Keratinocyte (primary cell): ENCODE measurements at regions not wholly inside any gene's neighbourhood (a gene's known extent, or its start where the extent isn't known, plus 50 kb on each side); places are given as distances from the start of the nearest gene placed in this dataset.
A peak's percentile ranks its signal among the peaks of the same experiment; 100 is the strongest.

Source experiments
- DNase-seq: peaks from one replicate; pipeline ENCODE4 v3.0.0-alpha.2; 2011; ENCODE audit warnings: low read depth, missing footprints, low spot score
- FAIRE-seq: peaks from 2 replicates; lab custom pipeline; 2011; peaks lifted over from hg19 to GRCh38; lab: Jason Lieb, UNC
- H2AFZ ChIP-seq: 2 replicates; pipeline ENCODE4 v1.6.0; 2012; ENCODE audit warnings: low read length, control low read depth, inconsistent platforms; ENCODE audit not compliant: control insufficient read depth
- H3K27ac ChIP-seq: 2 replicates; pipeline ENCODE4 v1.5.1; 2011; ENCODE audit warnings: low read length; ENCODE audit not compliant: control insufficient read depth, insufficient read depth
- H3K27me3 ChIP-seq: 3 replicates; pipeline ENCODE4 v1.6.0; 2011; ENCODE audit warnings: low read length; ENCODE audit not compliant: control insufficient read depth, insufficient read depth; ENCODE audit errors: extremely low read depth
- H3K36me3 ChIP-seq, 2 experiments: 2 replicates in 1 of 2; 3 replicates in 1 of 2; pipeline ENCODE4 v1.5.1; 2011; ENCODE audit warnings: low read length in 2 of 2, mild to moderate bottlenecking in 1 of 2; ENCODE audit not compliant: control insufficient read depth in 2 of 2, insufficient read depth in 2 of 2; ENCODE audit errors: extremely low read depth in 1 of 2
- H3K4me1 ChIP-seq: 3 replicates; pipeline ENCODE4 v1.5.1; 2011; ENCODE audit warnings: low read length; ENCODE audit not compliant: control insufficient read depth, insufficient read depth; ENCODE audit errors: extremely low read depth
- H3K4me2 ChIP-seq: 3 replicates; pipeline ENCODE4 v1.6.0; 2011; ENCODE audit warnings: low read depth, low read length; ENCODE audit not compliant: control insufficient read depth, insufficient read depth; ENCODE audit errors: extremely low read depth
- H3K4me3 ChIP-seq, 3 experiments: fragments of 200-600 bp in 1 of 3; sonication (generic) in 1 of 3; 2 replicates in 2 of 3; 3 replicates in 1 of 3; pipeline ENCODE4 v1.5.1; 2011 to 2016; ENCODE audit warnings: low read length in 3 of 3, mild to moderate bottlenecking in 3 of 3, control low read depth in 2 of 3, inconsistent platforms in 1 of 3, low read depth in 1 of 3, mixed read lengths in 1 of 3, mixed run types in 1 of 3, moderate library complexity in 1 of 3; ENCODE audit not compliant: control insufficient read depth in 2 of 3, insufficient read depth in 2 of 3; ENCODE audit errors: extremely low read depth in 1 of 3
- H3K79me2 ChIP-seq: 2 replicates; pipeline ENCODE4 v1.6.0; 2012; ENCODE audit warnings: low read length; ENCODE audit not compliant: control insufficient read depth, insufficient read depth
- H3K9ac ChIP-seq: 3 replicates; pipeline ENCODE4 v1.6.0; 2011; ENCODE audit warnings: low read length; ENCODE audit not compliant: control insufficient read depth, insufficient read depth; ENCODE audit errors: extremely low read depth
- H3K9me1 ChIP-seq: 3 replicates; pipeline ENCODE4 v1.6.0; 2011; ENCODE audit warnings: low read length; ENCODE audit not compliant: control insufficient read depth, insufficient read depth; ENCODE audit errors: extremely low read depth
- H3K9me3 ChIP-seq: 2 replicates; pipeline ENCODE4 v1.5.1; 2012; ENCODE audit warnings: low read depth, low read length; ENCODE audit not compliant: control insufficient read depth
- H4K20me1 ChIP-seq: 3 replicates; pipeline ENCODE4 v1.6.0; 2011; ENCODE audit warnings: low read length; ENCODE audit not compliant: control insufficient read depth, insufficient read depth; ENCODE audit errors: extremely low read depth
- CTCF ChIP-seq, 3 experiments: IDR thresholded peaks in 1 of 3; conservative IDR thresholded peaks in 1 of 3; optimal IDR thresholded peaks in 1 of 3; 2 replicates in 2 of 3; 3 replicates in 1 of 3; pipeline versions ENCODE3 to v1.5.1; 2011; ENCODE audit warnings: low read length in 3 of 3, mild to moderate bottlenecking in 3 of 3, moderate library complexity in 2 of 3, control low read depth in 1 of 3, inconsistent platforms in 1 of 3; ENCODE audit not compliant: insufficient read depth in 2 of 3; ENCODE audit errors: extremely low read depth in 1 of 3
- EZH2 ChIP-seq: IDR thresholded peaks from one replicate; pipeline ENCODE4 v1.6.1; 2012; ENCODE audit warnings: inconsistent platforms, mild to moderate bottlenecking, low read length, moderate library complexity
- dilution Hi-C: fragments of 300-500 bp; cut with MboI; formaldehyde crosslinking; loops from one replicate; pipeline ENCODE4 v1.7.0; 2020; ENCODE audit warnings: low sequenced_read_pairs; ENCODE audit not compliant: extremely low pct_ligation_motif_present

- Histone ChIP-seq H3K27me3 (no peaks in the 10 kb centered on the region), H3K4me2 (no peak overlapping the region), H3K27ac (no peak overlapping the region), H2AFZ (no peak overlapping the region), H3K79me2 (no peaks in the 10 kb centered on the region), H3K4me1 (no peaks in the 10 kb centered on the region), H4K20me1 (no peaks in the 10 kb centered on the region), H3K4me3 (no peak overlapping the region), H3K36me3 (no peaks in the 10 kb centered on the region), H3K9me3 (no peaks in the 10 kb centered on the region), H3K9ac (no peak overlapping the region), H3K9me1 (no peaks in the 10 kb centered on the region)
- DNase-seq, result no peak
- no peak for FAIRE-seq
- TF ChIP-seq CTCF (optimal IDR thresholded peaks at IDR 0.05 in 1 of 3, IDR thresholded peaks at IDR 0.05 in 1 of 3, conservative IDR thresholded peaks at IDR 0.05 in 1 of 3; ENCODE audit: extremely low read depth in 1 of 3, insufficient read depth in 2 of 3, low read length in 3 of 3) (no peak), EZH2 (no peak)
- dilution Hi-C loops, result no loop called here
These were observed 340.0 kb upstream of the JAG1 start for GRCh38 chr20:11013801-11014200.

- H3K9me3 ChIP-seq, result no peaks in the 10 kb centered on the region
- H3K4me3 ChIP-seq, result peak overlapping the region in 2 of 3 experiments; percentile 39 to 67
- H3K4me1 ChIP-seq, result no peaks in the 10 kb centered on the region
- no peaks in the 10 kb centered on the region for H3K27me3 ChIP-seq
- H3K79me2 ChIP-seq, result no peaks in the 10 kb centered on the region
- peak overlapping the region; percentile 15 for H2AFZ ChIP-seq
- H3K36me3 ChIP-seq, result no peaks in the 10 kb centered on the region
- no peak overlapping the region for H3K9ac ChIP-seq
- dilution Hi-C loops, result no loop called here
- TF ChIP-seq EZH2 (no peak), CTCF (optimal IDR thresholded peaks at IDR 0.05 in 1 of 3, IDR thresholded peaks at IDR 0.05 in 1 of 3, conservative IDR thresholded peaks at IDR 0.05 in 1 of 3; ENCODE audit: extremely low read depth in 1 of 3, insufficient read depth in 2 of 3, low read length in 3 of 3) (no peak)
- peak overlapping the region; percentile 69 for H3K4me2 ChIP-seq
- FAIRE-seq (peak; percentile 78), DNase-seq (peak; percentile 13)
- H3K9me1 ChIP-seq, result no peaks in the 10 kb centered on the region
- no peaks in the 10 kb centered on the region for H4K20me1 ChIP-seq
- no peak overlapping the region for H3K27ac ChIP-seq
These were observed 341.6 kb upstream of the JAG1 start for GRCh38 chr20:11015440-11015839.
